MM.1S (cell line): ENCODE measurements at regions not wholly inside any gene's neighbourhood (a gene's known extent, or its start where the extent isn't known, plus 50 kb on each side); places are given as distances from the start of the nearest gene placed in this dataset.

Experiments
- EZH2 ChIP-seq: fragments of 300-600 bp; sonication (generic); optimal IDR thresholded peaks from 2 replicates; pipeline ENCODE3; 2017; ENCODE audit warnings: low read depth, mild to moderate bottlenecking, antibody characterized with exemption, low read length, mixed read lengths
- EZH2phosphoT487 ChIP-seq: fragments of 300-600 bp; sonication (generic); IDR thresholded peaks from 2 replicates; pipeline ENCODE4 v1.6.1; 2018; ENCODE audit warnings: antibody characterized with exemption, low read length

DNA sequence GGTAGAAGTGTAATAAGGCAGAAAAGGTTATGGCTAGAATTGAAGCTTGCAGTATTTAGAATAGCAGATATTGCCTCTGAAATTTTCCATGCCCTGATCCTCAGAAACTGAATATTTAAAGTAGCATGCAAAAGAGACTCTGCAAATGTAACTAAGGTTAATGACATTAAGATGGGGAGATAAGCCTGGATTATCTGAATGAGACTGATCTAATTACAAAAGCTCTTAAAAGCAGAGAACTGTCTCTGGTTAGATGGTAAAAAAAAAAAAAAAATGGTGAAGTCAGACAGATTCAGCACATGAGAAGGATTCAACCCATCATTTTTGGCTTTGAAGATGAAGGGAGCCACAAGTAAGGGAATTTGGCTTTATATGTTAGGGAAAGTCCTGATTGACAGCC, 503.7 kb upstream of the IRAK1BP1 start:
- no peak for TF ChIP-seq EZH2
- no peak for TF ChIP-seq EZH2phosphoT487
